Hepatocyte (in vitro differentiated cells): ENCODE measurements at regions not wholly inside any gene's neighbourhood (a gene's known extent, or its start where the extent isn't known, plus 50 kb on each side); places are given as distances from the start of the nearest gene placed in this dataset.

Experiments used
- CTCF ChIP-seq: fragments of 200-600 bp; sonication (generic); IDR thresholded peaks from 2 replicates; pipeline ENCODE4 v1.5.1; 2016; ENCODE audit warnings: antibody characterized with exemption, mild to moderate bottlenecking; ENCODE audit not compliant: poor library complexity
- EZH2phosphoT487 ChIP-seq: fragments of 200-600 bp; sonication (generic); IDR thresholded peaks from one replicate; pipeline ENCODE4 v1.6.1; 2018; ENCODE audit warnings: antibody characterized with exemption, mild to moderate bottlenecking, low read depth, moderate library complexity; ENCODE audit not compliant: unreplicated experiment, severe bottlenecking

DNA sequence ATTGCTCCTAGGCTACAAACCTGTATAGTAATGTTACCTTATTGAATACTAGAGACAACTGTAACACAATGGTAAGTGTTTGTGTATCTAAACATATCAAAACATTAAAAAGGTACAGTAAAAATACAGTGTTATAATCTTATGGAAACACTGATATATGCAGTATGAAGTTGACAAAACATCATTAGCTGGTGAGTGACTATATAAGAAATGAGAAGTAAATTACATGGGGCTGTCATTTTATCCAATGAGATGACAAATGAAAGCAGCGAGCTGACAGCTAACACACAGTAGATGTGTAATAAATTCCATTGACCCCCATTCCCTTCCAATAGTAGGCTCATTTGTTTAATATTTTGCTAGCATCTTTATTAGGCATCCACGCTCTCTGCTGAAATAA is 198.1 kb upstream of the GHITM start:
- TF ChIP-seq CTCF (no peak), EZH2phosphoT487 (no peak)
